Naive thymus-derived CD4-positive, alpha-beta T cell (primary cell): ENCODE measurements at regions not wholly inside any gene's neighbourhood (a gene's known extent, or its start where the extent isn't known, plus 50 kb on each side); places are given as distances from the start of the nearest gene placed in this dataset.

ENCODE experiments used
- ATAC-seq: fragments of 150-1000 bp; cut with Tn5 transposase; 2 replicates; pipeline ENCODE4 v1.10.0; 2021; ENCODE audit warnings: mild to moderate bottlenecking, moderate library complexity
- CTCF ChIA-PET: fragments of 350-600 bp; sonication (Branson Sonifier 250); formaldehyde crosslinking; loops from one replicate; lab custom pipeline; 2021; ENCODE audit warnings: antibody characterized with exemption; lab: Charles Lee
- POLR2A ChIA-PET: fragments of 350-600 bp; sonication (Branson Sonifier 250); formaldehyde crosslinking; loops from one replicate; lab custom pipeline; 2021; ENCODE audit warnings: antibody characterized with exemption, inconsistent platforms; lab: Charles Lee
- DNase-seq, 9 donors: peaks; one replicate each; pipeline versions ENCODE4 v3.0.0 to v3.0.0-alpha.2; 2020 to 2022; ENCODE audit warnings: mixed read lengths in 1 of 9
- H3K27ac ChIP-seq: one replicate; pipeline ENCODE4 v1.7.0; 2013; ENCODE audit warnings: mild to moderate bottlenecking, low read depth, low read length, moderate library complexity
- H3K27me3 ChIP-seq, 2 donors: one replicate each; pipeline ENCODE4 v1.7.0; 2013; ENCODE audit warnings: low read length in 2 of 2, mild to moderate bottlenecking in 2 of 2, moderate library complexity in 2 of 2; ENCODE audit not compliant: control insufficient read depth in 2 of 2, insufficient read depth in 2 of 2
- H3K36me3 ChIP-seq, 3 experiments: 1 replicate in 2 of 3; 2 replicates in 1 of 3; pipeline ENCODE4 v1.7.0; 2013; ENCODE audit warnings: low read length in 3 of 3, mild to moderate bottlenecking in 3 of 3, moderate library complexity in 1 of 3; ENCODE audit not compliant: insufficient read depth in 3 of 3, control insufficient read depth in 2 of 3
- H3K4me1 ChIP-seq, 2 donors: one replicate each; pipeline ENCODE4 v1.7.0; 2013; ENCODE audit warnings: low read length in 2 of 2, mild to moderate bottlenecking in 2 of 2, moderate library complexity in 1 of 2; ENCODE audit not compliant: control insufficient read depth in 2 of 2, insufficient read depth in 2 of 2
- H3K4me3 ChIP-seq: 2 replicates; pipeline ENCODE4 v1.7.0; 2013; ENCODE audit warnings: mild to moderate bottlenecking, low read length
- H3K9me3 ChIP-seq, 3 experiments: 1 replicate in 2 of 3; 2 replicates in 1 of 3; pipeline ENCODE4 v1.7.0; 2013; ENCODE audit warnings: low read length in 3 of 3; ENCODE audit not compliant: control insufficient read depth in 2 of 3
- H3K27ac Mint-ChIP-seq, 9 donors: one replicate each; pipeline ENCODE4 v1.8.0; 2020 to 2022; ENCODE audit warnings: mixed read lengths in 9 of 9, mild to moderate bottlenecking in 8 of 9, moderate library complexity in 5 of 9, inconsistent platforms in 2 of 9
- H3K27me3 Mint-ChIP-seq, 5 donors: one replicate each; pipeline ENCODE4 v1.8.0; 2021 to 2022; ENCODE audit warnings: mixed read lengths in 5 of 5, mild to moderate bottlenecking in 1 of 5
- H3K36me3 Mint-ChIP-seq, 5 donors: one replicate each; pipeline ENCODE4 v1.8.0; 2020 to 2022; ENCODE audit warnings: mixed read lengths in 5 of 5, mild to moderate bottlenecking in 3 of 5, inconsistent platforms in 1 of 5
- H3K4me1 Mint-ChIP-seq, 7 donors: one replicate each; pipeline ENCODE4 v1.8.0; 2020 to 2022; ENCODE audit warnings: mixed read lengths in 7 of 7, mild to moderate bottlenecking in 3 of 7, inconsistent platforms in 1 of 7
- H3K4me3 Mint-ChIP-seq, 10 donors: one replicate each; pipeline ENCODE4 v1.8.0; 2020 to 2022; ENCODE audit warnings: mild to moderate bottlenecking in 10 of 10, mixed read lengths in 10 of 10, moderate library complexity in 6 of 10, inconsistent platforms in 2 of 10
- H3K9me3 Mint-ChIP-seq, 11 donors: one replicate each; pipeline ENCODE4 v1.8.0; 2020 to 2022; ENCODE audit warnings: mixed read lengths in 11 of 11, mild to moderate bottlenecking in 4 of 11, inconsistent platforms in 1 of 11, moderate library complexity in 1 of 11
- intact Hi-C, 2 donors: fragments of 100-400 bp; cut with micrococcal nuclease; formaldehyde crosslinking; loops; one replicate each; pipeline ENCODE4 v1.15.1; 2023

DNA sequence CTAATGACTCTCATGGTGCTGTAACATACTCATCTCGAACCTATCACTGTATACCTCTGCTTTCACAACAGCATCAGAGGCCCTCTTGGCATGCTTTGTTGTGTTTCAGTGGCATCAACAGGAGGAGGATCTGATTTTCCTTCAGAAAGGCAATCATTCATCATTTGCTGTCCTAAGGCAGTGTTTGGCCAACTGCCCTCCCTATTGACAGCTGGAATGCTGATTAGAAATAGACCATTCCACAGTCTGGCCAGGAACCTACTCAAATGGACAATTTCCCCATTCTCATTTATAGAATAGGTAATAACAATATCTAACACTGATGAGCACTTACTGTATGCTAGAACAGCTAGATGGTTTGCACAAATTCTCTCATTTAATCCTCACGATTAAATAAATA is 310.6 kb upstream of the PTBP2 start:
- ChIA-PET POLR2A (no interaction called here), CTCF (no interaction called here)
- Histone ChIP-seq H3K4me3 (no peak overlapping the region), H3K9me3 (no peaks in the 10 kb centered on the region), H3K27ac (no peak overlapping the region), H3K36me3 (no peaks in the 10 kb centered on the region), H3K27me3 (no peaks in the 10 kb centered on the region), H3K4me1 (no peaks in the 10 kb centered on the region)
- no peaks in the 10 kb centered on the region for H3K36me3 Mint-ChIP-seq
- H3K4me1 Mint-ChIP-seq = no peaks in the 10 kb centered on the region
- H3K9me3 Mint-ChIP-seq = peaks cover 0 to 14% (median 0%) of the 10 kb centered on the region in 11 donors
- DNase-seq (no peak), ATAC-seq (no peak)
- intact Hi-C loops = no loop called here
- peaks cover 0 to 4% (median 0%) of the 10 kb centered on the region in 5 donors for H3K27me3 Mint-ChIP-seq
- no peak overlapping the region for H3K4me3 Mint-ChIP-seq
- no peak overlapping the region for H3K27ac Mint-ChIP-seq

- H3K27ac ChIP-seq = no peak overlapping the region
- Mint-ChIP-seq H3K27me3 (peaks cover 0 to 4% (median 0%) of the 10 kb centered on the region in 5 donors), H3K9me3 (peaks cover 0 to 9% (median 0%) of the 10 kb centered on the region in 11 donors), H3K36me3 (no peaks in the 10 kb centered on the region), H3K27ac (no peak overlapping the region), H3K4me1 (no peaks in the 10 kb centered on the region), H3K4me3 (no peak overlapping the region)
- H3K27me3 ChIP-seq = no peaks in the 10 kb centered on the region
- no peak overlapping the region for H3K4me3 ChIP-seq
- no peak for ATAC-seq
- intact Hi-C loops = no loop called here
- ChIA-PET POLR2A (no interaction called here), CTCF (no interaction called here)
- H3K4me1 ChIP-seq = no peaks in the 10 kb centered on the region
- H3K9me3 ChIP-seq = no peaks in the 10 kb centered on the region
- no peak for DNase-seq
- H3K36me3 ChIP-seq = no peaks in the 10 kb centered on the region
Observed at GRCh38 chr1:96414598-96414997, 307.0 kb upstream of the PTBP2 start.

GRCh38 chr1:96416111-96416595 is 305.4 kb upstream of the PTBP2 start:
- Mint-ChIP-seq H3K27me3 (peaks cover 0 to 4% (median 0%) of the 10 kb centered on the region in 5 donors), H3K4me3 (no peak overlapping the region), H3K27ac (no peak overlapping the region), H3K4me1 (no peaks in the 10 kb centered on the region), H3K9me3 (peaks cover 0 to 9% (median 0%) of the 10 kb centered on the region in 11 donors), H3K36me3 (no peaks in the 10 kb centered on the region)
- intact Hi-C loops = no loop called here
- H3K27me3 ChIP-seq = no peaks in the 10 kb centered on the region
- ChIA-PET POLR2A (no interaction called here), CTCF (no interaction called here)
- H3K4me1 ChIP-seq = no peaks in the 10 kb centered on the region
- no peaks in the 10 kb centered on the region for H3K36me3 ChIP-seq
- H3K4me3 ChIP-seq = no peak overlapping the region
- no peak overlapping the region for H3K27ac ChIP-seq
- no peak for DNase-seq
- no peaks in the 10 kb centered on the region for H3K9me3 ChIP-seq
- no peak for ATAC-seq

DNA sequence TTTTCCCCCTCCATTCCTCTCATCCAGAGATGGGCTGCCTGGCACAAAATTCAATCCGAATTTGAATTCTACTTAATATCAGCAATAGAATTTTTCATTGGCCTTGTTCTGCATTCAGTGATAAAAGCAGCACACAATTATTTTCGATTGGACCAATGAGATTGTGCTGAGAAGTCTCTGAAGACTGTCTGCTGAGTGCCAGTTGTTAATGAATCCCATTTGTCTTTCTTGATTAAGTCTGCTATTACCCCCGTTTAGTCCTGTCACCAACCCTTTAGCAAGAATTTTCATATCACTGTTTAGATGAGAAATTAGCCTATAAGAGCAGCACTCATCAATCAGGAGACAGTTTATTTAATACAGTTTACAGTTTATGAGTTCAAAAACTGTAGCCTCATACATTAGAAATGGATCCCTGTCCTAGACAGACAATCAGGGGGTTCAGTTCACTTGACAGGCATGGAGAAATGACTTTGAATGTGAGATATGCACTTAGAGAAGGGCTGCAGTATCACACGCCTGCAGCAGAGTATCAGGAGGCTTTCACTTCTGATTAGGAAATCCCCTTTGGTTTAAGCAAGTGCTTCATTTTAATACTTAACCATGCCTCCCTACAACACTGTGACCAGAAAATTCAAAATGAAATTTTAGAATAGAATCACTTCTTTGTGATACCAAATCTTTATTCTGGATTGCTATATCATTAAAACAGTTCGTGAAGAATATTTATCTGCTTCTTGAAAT is 304.7 kb upstream of the PTBP2 start:
- H3K27ac Mint-ChIP-seq = no peak overlapping the region
- intact Hi-C loops = no loop called here

GRCh38 chr1:96418969-96419368 is 302.6 kb upstream of the PTBP2 start:
- intact Hi-C loops = no loop called here
- Mint-ChIP-seq H3K9me3 (peaks cover 0 to 5% (median 0%) of the 10 kb centered on the region in 11 donors), H3K36me3 (no peaks in the 10 kb centered on the region), H3K27ac (no peak overlapping the region), H3K4me1 (no peaks in the 10 kb centered on the region), H3K27me3 (no peaks in the 10 kb centered on the region), H3K4me3 (no peak overlapping the region)
- Histone ChIP-seq H3K27me3 (no peaks in the 10 kb centered on the region), H3K27ac (no peak overlapping the region), H3K36me3 (no peaks in the 10 kb centered on the region), H3K9me3 (no peaks in the 10 kb centered on the region), H3K4me1 (no peaks in the 10 kb centered on the region), H3K4me3 (no peak overlapping the region)
- CTCF ChIA-PET = no interaction called here
- no peak for ATAC-seq
- POLR2A ChIA-PET = no interaction called here
- no peak for DNase-seq

More for the DNA sequence above, 304.7 kb upstream of the PTBP2 start:
- Mint-ChIP-seq H3K27me3 (peaks cover 0 to 4% (median 0%) of the 10 kb centered on the region in 5 donors), H3K4me3 (no peak overlapping the region), H3K36me3 (no peaks in the 10 kb centered on the region), H3K4me1 (no peaks in the 10 kb centered on the region), H3K9me3 (peaks cover 0 to 9% (median 0%) of the 10 kb centered on the region in 11 donors)
- ATAC-seq = no peak
- Histone ChIP-seq H3K4me1 (no peaks in the 10 kb centered on the region), H3K9me3 (no peaks in the 10 kb centered on the region), H3K36me3 (no peaks in the 10 kb centered on the region), H3K27ac (no peak overlapping the region), H3K4me3 (no peak overlapping the region), H3K27me3 (no peaks in the 10 kb centered on the region)
- DNase-seq = no peak
- CTCF ChIA-PET = no interaction called here
- POLR2A ChIA-PET = no interaction called here

DNA sequence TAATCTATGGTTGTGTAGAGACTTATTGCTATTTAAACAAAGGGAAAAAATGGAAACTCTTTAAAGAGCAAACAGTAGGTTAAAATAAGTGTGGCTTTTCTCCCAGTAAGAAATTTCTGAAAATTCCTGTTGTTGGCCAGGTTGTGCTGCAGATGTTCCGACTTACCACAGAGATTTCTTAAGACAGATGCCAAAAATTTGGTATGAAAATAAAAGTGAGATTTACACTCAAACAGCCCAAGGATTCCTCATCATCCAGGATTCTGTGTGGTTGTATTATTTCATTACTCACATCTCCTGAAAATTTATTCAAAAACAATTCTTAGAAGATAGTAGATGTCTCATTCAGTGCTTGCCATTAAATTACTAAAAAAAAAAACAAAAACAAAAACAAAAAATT is 296.7 kb upstream of the PTBP2 start:
- Mint-ChIP-seq H3K27ac (no peak overlapping the region), H3K9me3 (peaks cover 0 to 9% (median 0%) of the 10 kb centered on the region in 11 donors), H3K4me3 (no peak overlapping the region), H3K36me3 (no peaks in the 10 kb centered on the region), H3K4me1 (no peaks in the 10 kb centered on the region), H3K27me3 (no peaks in the 10 kb centered on the region)
- intact Hi-C loops = no loop called here
- Histone ChIP-seq H3K4me3 (no peak overlapping the region), H3K36me3 (no peaks in the 10 kb centered on the region), H3K9me3 (no peaks in the 10 kb centered on the region), H3K27ac (no peak overlapping the region), H3K4me1 (no peaks in the 10 kb centered on the region), H3K27me3 (no peaks in the 10 kb centered on the region)
- CTCF ChIA-PET = no interaction called here
- POLR2A ChIA-PET = no interaction called here
- ATAC-seq = no peak
- no peak for DNase-seq
